Tibial nerve (tissue), 4 donors: ENCODE measurements at regions not wholly inside any gene's neighbourhood (a gene's known extent, or its start where the extent isn't known, plus 50 kb on each side); places are given as distances from the start of the nearest gene placed in this dataset.

Source experiments
- DNase-seq, 2 donors: peaks; one replicate each; pipeline ENCODE4 v3.0.0-alpha.2; 2019; ENCODE audit warnings: low spot score in 2 of 2
- H3K27ac ChIP-seq, 4 donors: fragments of 200-600 bp; sonication (generic) in 3 of 4; one replicate each; pipeline ENCODE4 v1.5.1; 2017 to 2019; ENCODE audit warnings: mild to moderate bottlenecking in 1 of 4
- H3K27me3 ChIP-seq, 2 donors: fragments of 200-600 bp; sonication (generic) in 1 of 2; one replicate each; pipeline versions ENCODE4 v1.5.1 to v1.6.0; 2017 to 2019
- H3K36me3 ChIP-seq, 3 donors: fragments of 200-600 bp; sonication (generic); one replicate each; pipeline ENCODE4 v1.5.1; 2018 to 2019
- H3K4me1 ChIP-seq, 4 donors: fragments of 200-600 bp; sonication (generic) in 3 of 4; one replicate each; pipeline ENCODE4 v1.5.1; 2017 to 2019
- H3K4me3 ChIP-seq, 4 donors: fragments of 200-600 bp; sonication (generic) in 3 of 4; one replicate each; pipeline ENCODE4 v1.5.1; 2017 to 2019; ENCODE audit warnings: mild to moderate bottlenecking in 1 of 4, moderate library complexity in 1 of 4
- H3K9me3 ChIP-seq, 4 donors: fragments of 200-600 bp; sonication (generic) in 3 of 4; one replicate each; pipeline ENCODE4 v1.5.1; 2017 to 2019
- EP300 ChIP-seq, 2 donors: sonication (generic); formaldehyde crosslinking; IDR thresholded peaks; one replicate each; pipeline ENCODE4 v1.6.1; 2017; ENCODE audit warnings: antibody characterized with exemption in 2 of 2, mild to moderate bottlenecking in 1 of 2
- POLR2A ChIP-seq, 2 donors: fragments of 450-650 bp; IDR thresholded peaks; one replicate each; pipeline ENCODE4 v1.6.1; 2017; ENCODE audit warnings: antibody characterized with exemption in 2 of 2, mild to moderate bottlenecking in 2 of 2, moderate library complexity in 2 of 2
- WGBS, 2 donors: methylation state at CpG; one replicate each; pipeline ENCODE4 v1.1.5; 2018; 5-methylcytosine and 5-hydroxymethylcytosine counted together
- TF ChIP-seq, protein P1 (sequence below), 5 experiments: fragments of 200-600 bp in 3 of 5; fragments of 450-650 bp in 2 of 5; sonication (generic) in 3 of 5; IDR thresholded peaks; one replicate each; pipeline ENCODE4 v1.5.1; 2016 to 2019; ENCODE audit warnings: antibody characterized with exemption in 5 of 5, mild to moderate bottlenecking in 3 of 5, moderate library complexity in 2 of 5

DNA sequence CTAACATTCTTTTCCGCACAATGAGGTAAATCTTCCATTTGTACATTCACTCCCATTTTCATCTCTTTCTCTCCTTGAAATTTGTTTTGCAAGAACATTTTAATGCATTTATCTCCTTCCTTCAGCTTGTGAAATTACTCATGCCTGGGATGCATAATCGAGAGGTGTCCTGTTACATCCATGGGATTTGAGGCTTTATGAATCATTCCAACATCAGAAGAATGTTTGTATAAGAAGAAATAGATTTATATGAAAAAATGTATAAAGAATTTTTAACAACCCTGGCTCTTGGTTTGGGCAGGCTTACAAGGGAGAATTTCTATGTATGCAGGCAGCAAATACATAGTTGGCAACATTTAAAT lies 93.2 kb upstream of the MBNL1 start:
- H3K27me3 ChIP-seq = no peaks in the 10 kb centered on the region
- H3K27ac ChIP-seq = no peak overlapping the region
- H3K36me3 ChIP-seq = no peaks in the 10 kb centered on the region
- no peak overlapping the region for H3K4me3 ChIP-seq
- H3K4me1 ChIP-seq = no peaks in the 10 kb centered on the region
- peaks cover 0 to 11% (median 0%) of the 10 kb centered on the region in 4 donors for H3K9me3 ChIP-seq
- TF ChIP-seq, protein P1, sequence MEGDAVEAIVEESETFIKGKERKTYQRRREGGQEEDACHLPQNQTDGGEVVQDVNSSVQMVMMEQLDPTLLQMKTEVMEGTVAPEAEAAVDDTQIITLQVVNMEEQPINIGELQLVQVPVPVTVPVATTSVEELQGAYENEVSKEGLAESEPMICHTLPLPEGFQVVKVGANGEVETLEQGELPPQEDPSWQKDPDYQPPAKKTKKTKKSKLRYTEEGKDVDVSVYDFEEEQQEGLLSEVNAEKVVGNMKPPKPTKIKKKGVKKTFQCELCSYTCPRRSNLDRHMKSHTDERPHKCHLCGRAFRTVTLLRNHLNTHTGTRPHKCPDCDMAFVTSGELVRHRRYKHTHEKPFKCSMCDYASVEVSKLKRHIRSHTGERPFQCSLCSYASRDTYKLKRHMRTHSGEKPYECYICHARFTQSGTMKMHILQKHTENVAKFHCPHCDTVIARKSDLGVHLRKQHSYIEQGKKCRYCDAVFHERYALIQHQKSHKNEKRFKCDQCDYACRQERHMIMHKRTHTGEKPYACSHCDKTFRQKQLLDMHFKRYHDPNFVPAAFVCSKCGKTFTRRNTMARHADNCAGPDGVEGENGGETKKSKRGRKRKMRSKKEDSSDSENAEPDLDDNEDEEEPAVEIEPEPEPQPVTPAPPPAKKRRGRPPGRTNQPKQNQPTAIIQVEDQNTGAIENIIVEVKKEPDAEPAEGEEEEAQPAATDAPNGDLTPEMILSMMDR (IDR thresholded peaks at IDR 0.05) = no peak
- TF ChIP-seq POLR2A (IDR thresholded peaks at IDR 0.05) (no peak), EP300 (IDR thresholded peaks at IDR 0.05) (no peak)
- 72 to 79% methylated on average over 2 of the region's 2 CpGs for WGBS, 2 donors
- no peak for DNase-seq

DNA sequence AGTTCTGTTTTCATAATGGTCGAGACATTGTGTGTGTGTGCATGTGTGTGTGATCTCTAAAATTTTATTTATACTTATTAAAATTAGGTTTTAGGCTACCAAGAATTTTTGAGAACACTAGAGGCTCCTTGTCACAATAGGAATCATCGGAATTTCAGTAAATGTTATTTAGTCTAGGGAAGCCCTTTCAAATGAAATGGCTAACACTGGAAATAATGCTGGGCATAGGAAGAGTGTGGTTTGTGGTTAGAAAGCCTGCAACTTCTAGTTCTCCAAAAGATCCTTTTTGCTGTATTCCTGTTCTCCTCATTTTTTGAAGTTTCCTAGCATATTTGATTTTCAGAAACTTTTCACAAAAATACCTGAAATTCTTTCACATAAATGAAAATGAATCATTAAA lies 92.5 kb upstream of the MBNL1 start:
- Histone ChIP-seq H3K9me3 (peaks cover 0 to 6% (median 0%) of the 10 kb centered on the region in 4 donors), H3K36me3 (no peaks in the 10 kb centered on the region), H3K4me3 (no peak overlapping the region), H3K27me3 (no peaks in the 10 kb centered on the region), H3K4me1 (no peaks in the 10 kb centered on the region), H3K27ac (no peak overlapping the region)
- TF ChIP-seq POLR2A (IDR thresholded peaks at IDR 0.05) (no peak), EP300 (IDR thresholded peaks at IDR 0.05) (no peak)
- TF ChIP-seq, protein P1 (IDR thresholded peaks at IDR 0.05) = no peak
- WGBS, 2 donors = 49 to 56% methylated on average over 2 of the region's 2 CpGs
- DNase-seq = no peak

DNA sequence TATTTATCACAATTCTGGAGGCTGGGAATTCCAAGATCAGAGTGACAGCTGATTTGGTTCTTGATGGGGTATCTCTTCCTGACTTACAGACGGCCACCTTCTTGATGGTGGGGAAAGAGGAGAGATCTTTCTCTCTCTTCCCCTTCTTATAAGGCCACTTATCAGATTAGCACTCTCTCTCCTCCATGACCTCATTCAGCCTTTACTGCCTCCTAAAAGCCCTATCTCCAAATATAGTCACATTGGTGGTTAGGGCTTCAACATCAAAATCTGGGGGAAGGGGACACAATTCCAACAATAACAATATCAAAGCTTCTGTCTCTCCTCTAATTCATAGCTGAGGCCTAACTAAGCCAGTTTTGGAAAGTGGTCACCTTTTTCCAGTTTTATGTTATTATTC lies 91.7 kb upstream of the MBNL1 start:
- H3K4me3 ChIP-seq = no peak overlapping the region
- WGBS, 2 donors = 84 to 94% methylated on average over 1 of the region's 1 CpG
- TF ChIP-seq, protein P1 (IDR thresholded peaks at IDR 0.05) = no peak
- no peak for TF ChIP-seq EP300 (IDR thresholded peaks at IDR 0.05)
- TF ChIP-seq POLR2A (IDR thresholded peaks at IDR 0.05) = no peak
- no peaks in the 10 kb centered on the region for H3K36me3 ChIP-seq
- DNase-seq = no peak
- no peak overlapping the region for H3K27ac ChIP-seq
- H3K4me1 ChIP-seq = no peaks in the 10 kb centered on the region
- H3K27me3 ChIP-seq = no peaks in the 10 kb centered on the region
- H3K9me3 ChIP-seq = no peaks in the 10 kb centered on the region

DNA sequence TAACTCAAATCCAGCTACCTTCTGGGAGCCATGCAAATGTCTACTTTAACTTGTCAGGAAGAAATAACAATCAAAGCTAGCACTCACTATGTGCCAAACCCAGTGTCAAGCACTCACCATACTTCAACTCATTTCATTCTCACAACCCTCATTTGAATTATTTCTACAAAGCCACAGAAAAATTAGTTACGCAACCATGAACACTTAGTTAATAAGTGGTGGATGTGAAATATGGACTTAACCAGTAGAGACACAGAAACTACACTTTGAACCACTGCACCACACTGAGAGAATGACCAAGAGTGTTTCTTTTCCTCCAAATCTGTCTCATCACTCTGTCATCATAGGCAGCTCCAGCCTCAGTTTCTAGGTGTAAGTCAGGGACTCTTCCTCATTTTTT lies 91.0 kb upstream of the MBNL1 start:
- no peak overlapping the region for H3K27ac ChIP-seq
- H3K4me1 ChIP-seq = no peaks in the 10 kb centered on the region
- WGBS, 2 donors = 98 to 100% methylated on average over 1 of the region's 1 CpG
- no peak overlapping the region for H3K4me3 ChIP-seq
- no peaks in the 10 kb centered on the region for H3K36me3 ChIP-seq
- H3K9me3 ChIP-seq = no peaks in the 10 kb centered on the region
- no peak for DNase-seq
- no peak for TF ChIP-seq EP300 (IDR thresholded peaks at IDR 0.05)
- TF ChIP-seq, protein P1 (IDR thresholded peaks at IDR 0.05) = no peak
- no peak for TF ChIP-seq POLR2A (IDR thresholded peaks at IDR 0.05)
- H3K27me3 ChIP-seq = no peaks in the 10 kb centered on the region

DNA sequence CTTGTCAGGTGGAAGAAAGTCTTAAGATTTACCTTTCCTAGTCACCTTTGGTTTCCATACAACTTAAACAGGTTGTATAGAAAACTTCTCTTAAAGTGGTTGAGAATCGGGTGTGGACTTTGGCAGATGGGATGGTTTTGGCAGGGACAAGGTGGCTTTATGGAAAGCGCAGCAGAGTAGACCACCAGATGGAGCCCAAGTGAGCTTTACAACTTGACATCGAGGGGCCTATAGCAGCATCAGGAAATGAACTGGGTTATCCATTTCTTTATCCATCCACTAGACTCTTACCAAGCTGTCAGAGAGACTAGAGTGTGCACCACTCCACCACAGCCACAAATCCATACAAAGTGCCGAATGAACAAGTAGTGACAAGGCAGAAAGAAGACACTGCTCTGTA lies 85.3 kb upstream of the MBNL1 start:
- no peaks in the 10 kb centered on the region for H3K9me3 ChIP-seq
- 57 to 62% methylated on average over 4 of the region's 4 CpGs for WGBS, 2 donors
- no peak overlapping the region for H3K4me3 ChIP-seq
- peaks cover 0 to 5% (median 0%) of the 10 kb centered on the region in 4 donors for H3K4me1 ChIP-seq
- no peaks in the 10 kb centered on the region for H3K27me3 ChIP-seq
- no peak overlapping the region for H3K27ac ChIP-seq
- no peaks in the 10 kb centered on the region for H3K36me3 ChIP-seq
- TF ChIP-seq EP300 (IDR thresholded peaks at IDR 0.05) (no peak), POLR2A (IDR thresholded peaks at IDR 0.05) (no peak)
- TF ChIP-seq, protein P1 (IDR thresholded peaks at IDR 0.05) = peak; percentile 34 to 65 (median 43)
- DNase-seq = peak in 1 of 2 donors; percentile 33
